Breast epithelium (tissue), 3 donors: ENCODE measurements at regions not wholly inside any gene's neighbourhood (a gene's known extent, or its start where the extent isn't known, plus 50 kb on each side); places are given as distances from the start of the nearest gene placed in this dataset.

ENCODE experiments used
- CTCF ChIP-seq, 3 donors: fragments of 450-650 bp; IDR thresholded peaks; one replicate each; pipeline ENCODE4 v1.5.1; 2016 to 2017; ENCODE audit warnings: antibody characterized with exemption in 3 of 3, mild to moderate bottlenecking in 3 of 3, moderate library complexity in 3 of 3
- POLR2A ChIP-seq: fragments of 450-650 bp; IDR thresholded peaks from one replicate; pipeline ENCODE4 v1.6.1; 2016; ENCODE audit warnings: antibody characterized with exemption, mild to moderate bottlenecking, moderate library complexity
- POLR2AphosphoS5 ChIP-seq, 3 donors: sonication (generic); formaldehyde crosslinking; IDR thresholded peaks; one replicate each; pipeline ENCODE4 v1.6.1; 2017; ENCODE audit warnings: antibody characterized with exemption in 3 of 3

- no peak for TF ChIP-seq CTCF (IDR thresholded peaks at IDR 0.05)
- no peak for TF ChIP-seq POLR2AphosphoS5 (IDR thresholded peaks at IDR 0.05)
- TF ChIP-seq POLR2A: no peak
These were observed 920.5 kb downstream of the SLITRK1 start for GRCh38 chr13:82961757-82962156.
